ENCODE measurements at regions not wholly inside any gene's neighbourhood (a gene's known extent, or its start where the extent isn't known, plus 50 kb on each side); places are given as distances from the start of the nearest gene placed in this dataset.

- Histone ChIP-seq H3K27ac (replicated peaks) (no peak overlapping the region), H3K4me1 (no peaks in the 10 kb centered on the region), H3K27me3 (ENCODE audit: low read depth) (no peaks in the 10 kb centered on the region), H3K9me3 (replicated peaks) (no peaks in the 10 kb centered on the region), H3K4me3 (no peak overlapping the region), H3K36me3 (no peaks in the 10 kb centered on the region)
- no peak for TF ChIP-seq CTCF (IDR thresholded peaks at IDR 0.05; ENCODE audit: borderline replicate concordance)
- no peak for DNase-seq
- intact Hi-C loops (cut with micrococcal nuclease), result no loop called here
Measured at GRCh38 chr2:149747456-149747855, 159.9 kb upstream of the MMADHC start.

- Histone ChIP-seq H3K27me3 (ENCODE audit: low read depth) (no peaks in the 10 kb centered on the region), H3K4me1 (no peaks in the 10 kb centered on the region), H3K4me3 (no peak overlapping the region), H3K27ac (replicated peaks) (no peak overlapping the region), H3K9me3 (replicated peaks) (no peaks in the 10 kb centered on the region), H3K36me3 (no peaks in the 10 kb centered on the region)
- no peak for DNase-seq
- intact Hi-C loops (cut with micrococcal nuclease), result no loop called here
- no peak for TF ChIP-seq CTCF (IDR thresholded peaks at IDR 0.05; ENCODE audit: borderline replicate concordance)
Measured at GRCh38 chr2:149745396-149746230, 158.0 kb upstream of the MMADHC start.

GRCh38 chr2:149744865-149745264 is 157.3 kb upstream of the MMADHC start:
- Histone ChIP-seq H3K27me3 (ENCODE audit: low read depth) (no peaks in the 10 kb centered on the region), H3K4me1 (no peaks in the 10 kb centered on the region), H3K36me3 (no peaks in the 10 kb centered on the region), H3K27ac (replicated peaks) (no peak overlapping the region), H3K9me3 (replicated peaks) (no peaks in the 10 kb centered on the region), H3K4me3 (no peak overlapping the region)
- DNase-seq, result no peak
- intact Hi-C loops (cut with micrococcal nuclease), result no loop called here
- TF ChIP-seq CTCF (IDR thresholded peaks at IDR 0.05; ENCODE audit: borderline replicate concordance), result no peak

- Histone ChIP-seq H3K9me3 (replicated peaks) (no peaks in the 10 kb centered on the region), H3K27me3 (ENCODE audit: low read depth) (no peaks in the 10 kb centered on the region), H3K4me3 (no peak overlapping the region), H3K4me1 (no peaks in the 10 kb centered on the region), H3K27ac (replicated peaks) (no peak overlapping the region), H3K36me3 (no peaks in the 10 kb centered on the region)
- no peak for TF ChIP-seq CTCF (IDR thresholded peaks at IDR 0.05; ENCODE audit: borderline replicate concordance)
- no peak for DNase-seq
- intact Hi-C loops (cut with micrococcal nuclease), result no loop called here
Measured at GRCh38 chr2:149743842-149744448, 156.4 kb upstream of the MMADHC start.

GRCh38 chr2:149741646-149742045 is 154.1 kb upstream of the MMADHC start:
- H3K9me3 ChIP-seq (replicated peaks), result no peaks in the 10 kb centered on the region
- H3K36me3 ChIP-seq, result no peaks in the 10 kb centered on the region
- no peaks in the 10 kb centered on the region for H3K4me1 ChIP-seq
- intact Hi-C loops (cut with micrococcal nuclease), result no loop called here
- H3K27ac ChIP-seq (replicated peaks), result no peak overlapping the region
- no peaks in the 10 kb centered on the region for H3K27me3 ChIP-seq (ENCODE audit: low read depth)
- H3K4me3 ChIP-seq, result no peak overlapping the region
- DNase-seq, result no peak
- no peak for TF ChIP-seq CTCF (IDR thresholded peaks at IDR 0.05; ENCODE audit: borderline replicate concordance)
